Activated T-cell treated with anti-CD3 and anti-CD28 coated beads for 48 hours (primary cell): ENCODE measurements at regions not wholly inside any gene's neighbourhood (a gene's known extent, or its start where the extent isn't known, plus 50 kb on each side); places are given as distances from the start of the nearest gene placed in this dataset.

Experiments used
- DNase-seq: peaks from one replicate; pipeline ENCODE4 v3.0.0-alpha.2; 2020; ENCODE audit warnings: low read depth

DNA sequence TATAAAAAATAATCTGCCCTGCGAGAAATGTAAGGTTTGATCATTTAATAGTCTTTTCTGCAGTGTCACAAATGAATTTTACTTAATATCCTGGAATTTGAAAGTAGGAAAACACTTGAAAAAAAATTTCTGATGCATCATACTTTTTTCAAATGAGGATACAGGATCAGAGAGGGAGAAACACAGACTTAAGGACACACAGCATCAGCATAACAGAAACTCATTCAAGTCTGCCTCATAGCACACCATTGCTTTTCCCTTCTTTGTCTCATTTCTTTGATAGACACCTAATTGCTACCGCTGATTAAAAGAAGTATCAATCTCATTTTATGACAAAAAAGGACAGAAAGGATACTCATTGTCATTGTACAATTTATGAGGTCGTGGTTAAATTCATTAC is 319.0 kb downstream of the TMEM114 start:
- DNase-seq, result no peak

DNA sequence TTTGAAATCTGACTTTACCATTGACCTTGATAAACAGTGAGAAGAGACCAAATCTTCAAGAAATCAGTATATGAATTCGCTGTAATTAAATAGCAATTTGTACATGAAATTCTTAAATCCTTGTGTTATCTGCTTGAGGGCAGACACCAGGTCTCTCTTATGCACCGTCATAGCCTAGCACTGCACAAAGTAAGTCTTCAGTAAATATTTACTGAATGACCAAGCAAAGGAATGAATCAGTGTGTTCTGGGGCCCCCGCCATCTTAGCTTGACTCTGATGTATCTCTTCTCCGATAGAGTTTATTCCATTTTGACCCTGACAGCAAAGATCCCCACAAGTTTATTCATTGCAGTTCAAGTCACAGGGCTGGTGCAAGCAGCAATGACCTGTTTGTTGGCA is 328.0 kb downstream of the TMEM114 start:
- DNase-seq, result no peak

DNA sequence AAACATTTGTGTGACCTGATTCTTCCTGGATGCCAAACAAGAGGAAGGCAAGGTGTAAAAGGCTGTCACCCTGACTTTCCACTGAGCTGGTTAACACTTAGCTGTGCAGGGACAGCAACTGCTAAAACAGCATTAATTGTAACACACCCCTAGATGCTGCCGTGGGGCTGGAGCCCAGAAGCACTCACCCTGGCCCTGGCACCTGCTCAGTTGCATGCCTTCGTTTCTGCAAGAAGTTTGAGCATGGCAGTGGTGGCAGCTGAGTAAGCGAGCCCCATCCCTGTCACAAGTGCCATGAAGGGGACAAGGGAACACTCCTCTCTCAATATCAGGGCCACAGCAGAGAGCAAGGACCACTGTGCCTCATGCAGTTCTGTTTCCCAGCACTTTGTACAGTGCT is 330.2 kb downstream of the TMEM114 start:
- no peak for DNase-seq

DNA sequence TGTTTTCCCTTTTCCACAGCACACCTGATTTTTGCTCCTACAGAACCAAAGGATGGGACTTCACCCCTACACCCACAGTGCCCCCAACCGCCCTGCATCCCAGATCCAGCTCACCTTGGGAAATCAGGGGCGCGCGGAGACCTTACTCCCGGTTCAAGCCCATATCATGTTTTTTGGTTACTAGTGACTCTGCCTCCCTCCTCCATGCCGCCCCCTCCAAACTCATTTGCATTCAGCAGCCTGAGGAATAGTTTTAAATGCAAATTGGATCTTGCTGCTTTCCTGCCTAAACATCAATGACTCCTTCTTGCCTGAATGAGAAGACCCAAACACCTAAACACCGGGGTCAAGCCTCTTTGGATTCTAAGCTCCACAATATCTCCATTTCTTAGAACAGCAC is 331.8 kb downstream of the TMEM114 start:
- no peak for DNase-seq

DNA sequence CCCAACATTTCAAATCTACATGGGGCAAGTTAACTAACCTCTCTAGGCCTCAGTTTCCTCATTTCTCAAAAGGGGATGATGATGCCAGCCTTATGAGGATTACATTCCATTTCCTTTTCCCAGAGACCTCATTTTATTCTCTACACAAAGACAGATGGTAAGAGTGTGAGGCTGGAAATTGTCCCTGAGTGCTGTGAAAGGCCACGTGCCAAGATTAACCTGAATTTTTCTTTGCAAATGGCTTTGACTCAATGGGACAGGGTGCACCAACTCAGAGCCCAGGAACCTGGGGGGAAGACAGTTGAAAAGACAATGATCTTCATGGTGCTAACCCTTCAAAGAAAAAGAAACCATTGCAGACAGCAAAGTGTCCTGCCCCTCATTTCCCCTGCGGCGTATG is 332.8 kb downstream of the TMEM114 start:
- DNase-seq, result no peak

DNA sequence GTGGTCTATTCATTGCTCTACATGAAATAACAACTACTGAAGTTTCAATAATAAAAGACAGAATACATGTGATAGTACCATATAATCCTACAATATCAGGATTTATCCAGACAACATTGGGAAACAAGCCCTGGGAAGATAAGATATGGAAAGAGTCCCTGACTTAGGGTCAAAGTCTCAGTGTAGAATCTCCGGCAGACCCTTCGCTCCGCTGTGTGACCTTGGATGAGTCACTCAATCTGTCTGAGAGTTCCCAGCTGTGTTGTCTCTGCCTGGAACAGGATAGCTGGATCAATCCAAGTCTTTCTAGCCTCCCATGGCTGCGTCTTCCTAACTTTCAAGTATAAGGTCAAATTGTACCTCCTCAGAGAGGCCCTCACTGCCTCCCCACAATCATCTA is 335.9 kb downstream of the TMEM114 start:
- DNase-seq, result no peak

DNA sequence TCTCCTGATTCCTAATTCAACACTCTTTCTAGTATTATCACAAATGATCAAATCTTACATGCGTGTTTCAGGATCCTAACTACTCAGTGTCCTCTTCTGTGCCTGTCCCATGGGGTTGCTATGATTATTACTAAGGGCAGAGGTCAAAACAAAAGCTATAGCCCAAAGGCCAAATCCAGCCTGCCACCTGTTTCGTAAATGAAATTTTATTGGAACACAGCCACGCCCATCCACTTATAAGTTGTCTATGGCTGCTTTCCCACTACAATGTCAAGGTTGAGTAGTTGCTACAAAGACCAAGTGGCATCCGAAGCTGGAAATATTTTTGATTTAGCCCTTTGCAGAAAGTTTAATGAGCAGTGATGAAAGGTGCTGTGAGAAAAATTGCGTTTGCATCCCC is 336.6 kb downstream of the TMEM114 start:
- no peak for DNase-seq

DNA sequence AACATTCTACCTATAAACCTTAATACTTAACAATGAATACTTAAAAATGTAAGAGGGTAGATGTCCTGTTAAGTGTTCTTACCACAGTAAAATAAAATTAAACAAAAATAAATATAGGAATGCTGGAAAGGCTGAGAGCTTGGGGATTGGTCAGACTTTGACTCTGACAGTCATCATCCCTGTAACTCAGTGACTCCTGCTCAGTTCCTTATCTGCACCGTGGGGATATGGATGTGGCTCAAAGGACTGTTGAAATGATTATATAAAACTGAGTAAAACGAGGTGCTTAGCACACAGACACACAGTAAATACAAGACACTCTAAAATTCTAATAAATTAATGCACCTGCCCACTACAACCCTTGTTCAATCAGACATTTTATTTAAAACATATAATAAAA is 338.6 kb downstream of the TMEM114 start:
- DNase-seq, result no peak

DNA sequence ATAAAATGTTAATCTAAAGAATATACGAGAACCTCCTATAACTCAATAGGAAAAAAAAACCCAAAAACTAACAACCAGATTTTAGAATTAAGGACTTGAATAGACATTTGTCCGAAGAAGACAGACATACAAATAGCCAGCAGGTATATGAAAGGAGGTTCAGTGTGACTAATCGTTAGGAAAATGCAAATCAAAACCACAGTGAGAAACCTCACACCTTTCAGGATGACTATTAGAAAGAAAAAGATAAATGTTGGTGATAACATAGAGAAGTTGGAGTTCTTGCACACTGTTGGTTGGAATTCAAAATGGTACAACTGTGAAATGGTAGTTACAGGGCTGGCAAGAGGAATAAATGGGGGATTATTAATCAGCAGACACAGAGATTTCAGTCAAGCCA is 339.0 kb downstream of the TMEM114 start:
- DNase-seq, result no peak

DNA sequence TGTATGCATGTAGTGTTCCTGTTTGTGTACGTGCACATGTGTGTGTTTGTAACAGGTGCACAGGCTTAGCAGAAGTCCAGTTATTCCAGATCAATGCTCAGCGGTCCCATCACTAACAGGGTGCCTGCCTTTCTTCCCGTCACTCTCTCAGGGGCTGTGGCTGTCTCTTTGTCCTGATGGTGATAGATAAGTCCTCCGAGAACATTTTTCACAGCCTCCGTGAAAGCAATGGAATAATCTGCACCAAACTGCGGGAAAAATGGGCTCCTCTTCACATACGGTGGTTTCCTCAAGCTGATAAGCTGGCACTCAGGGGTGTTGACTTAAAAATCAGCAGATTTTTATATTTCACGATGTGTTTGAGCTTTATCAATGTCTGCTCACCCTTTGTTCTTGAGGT is 342.3 kb downstream of the TMEM114 start:
- no peak for DNase-seq

DNA sequence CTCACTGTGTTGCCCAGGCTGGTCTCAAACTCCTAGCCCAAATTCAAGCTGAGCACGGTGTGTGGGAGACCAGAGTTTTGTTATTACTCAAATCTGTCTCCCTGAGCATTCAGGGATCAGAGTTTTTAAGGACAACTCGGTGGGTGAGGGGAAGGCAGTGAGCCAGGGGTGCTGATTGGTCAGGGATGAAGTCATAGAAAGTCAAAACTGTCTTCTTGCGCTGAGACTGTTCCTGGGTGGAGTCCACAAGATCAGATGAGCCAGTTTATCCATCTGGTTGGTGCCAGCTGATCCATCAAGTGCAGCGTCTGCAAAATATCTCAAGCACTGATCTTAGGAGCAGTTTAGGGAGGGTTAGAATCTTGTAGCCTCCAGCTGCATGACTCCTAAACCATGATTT is 346.3 kb downstream of the TMEM114 start:
- DNase-seq, result no peak

DNA sequence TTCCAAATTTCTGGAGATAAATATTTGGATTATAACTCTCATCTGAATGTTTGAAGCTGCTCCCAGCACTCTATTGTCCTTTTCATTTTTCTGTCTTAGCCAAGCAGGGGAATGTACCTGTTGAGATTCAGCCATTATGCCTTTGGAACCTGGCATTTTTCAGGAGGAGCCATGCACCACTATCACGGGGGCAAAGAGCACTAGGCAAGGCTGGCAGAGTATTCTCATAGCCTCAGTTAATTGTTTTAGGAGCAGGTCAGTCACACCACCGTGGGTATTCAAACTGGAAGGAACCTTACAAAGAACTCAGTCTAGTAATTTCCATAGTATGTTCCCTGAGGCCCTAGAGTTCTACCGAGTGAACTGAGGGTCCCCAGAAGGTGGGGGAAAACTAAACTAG is 348.9 kb downstream of the TMEM114 start:
- DNase-seq, result no peak

DNA sequence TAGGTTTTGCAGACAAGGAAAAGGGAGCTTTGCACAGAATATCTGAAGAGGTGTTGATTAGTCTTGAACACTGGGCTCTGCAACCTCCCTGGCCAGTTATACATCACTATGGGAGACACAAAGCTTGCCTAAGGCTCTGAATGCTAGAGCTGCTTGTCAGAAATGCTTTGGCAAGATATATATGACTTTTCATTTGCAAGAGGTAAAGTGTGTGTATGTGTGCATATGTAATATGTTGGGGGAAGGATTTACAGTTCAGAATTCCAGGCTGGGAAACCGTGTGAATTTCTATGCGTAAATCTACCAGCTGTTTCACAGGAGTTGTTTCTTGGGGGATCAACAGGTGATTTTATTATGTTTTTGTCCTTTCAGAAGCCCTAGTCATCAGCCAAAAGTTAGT is 350.9 kb downstream of the TMEM114 start:
- DNase-seq, result no peak

DNA sequence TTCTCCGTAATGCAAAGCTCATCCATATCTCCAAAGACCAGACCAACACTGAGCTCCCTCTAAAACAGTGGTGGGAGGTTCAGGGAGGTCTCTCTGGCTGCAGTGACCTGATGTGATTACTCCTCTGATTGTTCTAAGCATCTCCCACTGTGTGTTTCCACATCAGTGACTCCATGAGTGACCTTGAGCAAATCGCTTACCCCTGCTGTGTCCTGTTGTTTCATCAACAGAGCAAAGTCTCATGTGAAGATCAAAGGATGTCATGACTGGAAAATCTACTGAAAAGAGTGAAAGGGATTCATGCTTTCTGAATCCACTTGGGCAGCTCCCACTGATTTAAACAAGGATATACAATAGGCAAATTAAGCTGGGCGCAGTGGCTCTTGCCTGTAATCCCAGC is 352.9 kb downstream of the TMEM114 start:
- no peak for DNase-seq

DNA sequence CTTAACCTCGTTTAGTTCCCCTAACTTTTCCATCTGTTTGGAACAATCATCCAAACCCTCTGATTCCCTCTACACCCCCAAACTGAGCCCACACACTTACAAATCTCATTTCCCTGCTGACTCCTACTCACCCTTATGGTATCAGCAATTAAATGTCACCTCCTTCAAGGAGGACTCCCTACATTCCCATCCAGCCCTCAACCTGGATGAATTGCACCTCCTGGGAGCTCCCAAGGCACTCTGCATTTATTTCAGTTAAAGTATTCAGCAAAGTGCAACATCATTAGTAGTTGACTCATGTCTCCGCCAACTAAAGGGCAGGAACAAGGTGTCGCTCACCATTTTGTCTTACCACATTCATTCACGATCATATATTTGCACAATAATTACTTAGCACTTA is 353.5 kb downstream of the TMEM114 start:
- DNase-seq, result no peak

DNA sequence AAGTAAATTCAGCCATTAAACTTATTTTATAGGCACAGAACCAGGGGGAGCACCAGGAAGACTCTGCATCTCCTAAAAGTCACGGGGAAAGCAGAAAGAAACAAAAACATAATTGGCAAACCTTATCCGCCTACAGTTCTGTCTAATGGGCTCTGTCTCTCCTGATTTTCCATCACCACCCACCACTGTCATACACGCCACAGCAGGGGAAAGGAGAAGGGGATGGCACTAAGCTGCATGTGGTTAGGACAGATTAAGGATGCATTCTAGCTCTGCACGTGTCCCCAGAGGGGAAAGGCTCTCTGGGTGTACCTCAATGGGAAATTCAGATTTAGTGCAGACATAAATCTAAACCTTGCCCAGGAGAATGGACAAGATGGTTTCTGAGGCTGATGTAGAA is 359.8 kb downstream of the TMEM114 start:
- no peak for DNase-seq

DNA sequence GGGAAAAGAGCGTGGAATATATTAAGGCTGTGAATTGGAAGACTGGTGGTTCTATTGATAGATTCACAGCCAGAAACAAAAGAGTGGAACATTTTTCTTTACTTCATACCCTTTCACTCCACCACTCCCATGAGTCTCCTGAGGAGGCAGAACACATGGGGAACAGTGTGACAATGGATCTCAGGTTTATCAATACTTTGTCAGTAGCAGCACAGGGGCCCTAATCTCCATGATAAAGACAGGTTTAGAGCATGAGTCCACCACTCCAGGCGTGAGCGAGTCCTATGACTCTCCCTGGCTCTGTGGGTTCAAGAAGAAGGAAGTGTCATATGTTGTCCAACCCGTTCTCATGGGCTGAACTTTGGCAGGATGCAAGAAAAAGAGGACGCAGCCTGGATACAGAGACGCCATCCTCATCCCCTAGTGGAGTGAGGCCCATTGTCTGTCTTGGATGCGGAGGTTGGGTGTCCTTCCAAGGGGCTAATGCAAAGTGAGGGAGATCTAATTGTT is 361.2 kb downstream of the TMEM114 start:
- DNase-seq, result no peak

DNA sequence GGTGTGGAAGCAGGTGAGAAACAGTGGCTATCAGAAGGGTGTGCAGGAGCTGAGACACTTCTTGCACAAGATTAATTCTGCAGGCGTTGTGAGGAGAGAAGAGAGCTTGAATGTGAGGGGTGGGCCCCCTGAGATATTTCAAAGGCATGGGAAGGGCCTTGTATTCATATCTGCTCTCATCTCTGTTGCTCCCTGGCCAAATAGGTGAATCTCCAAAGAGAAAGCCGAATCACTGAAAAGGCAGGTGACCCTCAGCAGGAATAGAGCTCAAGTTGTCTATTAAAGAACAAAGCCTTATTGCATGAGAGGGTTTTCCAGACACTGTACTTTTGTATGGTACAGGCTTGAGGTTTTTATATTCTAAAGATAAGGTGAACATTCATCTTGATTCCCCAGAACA is 373.1 kb downstream of the TMEM114 start:
- no peak for DNase-seq

DNA sequence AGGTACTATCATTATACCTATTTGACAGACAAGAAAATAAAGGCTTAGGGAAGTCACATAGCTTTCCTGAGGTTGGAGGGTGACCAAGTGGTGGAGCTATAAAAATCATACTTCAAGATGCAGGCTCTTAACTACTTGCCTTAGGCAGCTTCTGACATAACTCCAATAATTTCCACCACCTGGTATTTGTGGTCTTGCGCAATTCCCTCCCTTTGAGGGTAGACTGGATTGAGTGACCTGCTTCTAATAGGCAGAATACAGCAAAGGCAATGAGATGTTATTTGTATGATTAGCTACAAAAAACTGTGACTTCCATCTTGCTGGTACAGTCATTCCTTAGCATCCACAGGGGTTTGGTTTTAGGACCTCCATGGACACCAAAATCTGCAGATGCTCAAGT is 385.5 kb downstream of the TMEM114 start:
- DNase-seq, result no peak

DNA sequence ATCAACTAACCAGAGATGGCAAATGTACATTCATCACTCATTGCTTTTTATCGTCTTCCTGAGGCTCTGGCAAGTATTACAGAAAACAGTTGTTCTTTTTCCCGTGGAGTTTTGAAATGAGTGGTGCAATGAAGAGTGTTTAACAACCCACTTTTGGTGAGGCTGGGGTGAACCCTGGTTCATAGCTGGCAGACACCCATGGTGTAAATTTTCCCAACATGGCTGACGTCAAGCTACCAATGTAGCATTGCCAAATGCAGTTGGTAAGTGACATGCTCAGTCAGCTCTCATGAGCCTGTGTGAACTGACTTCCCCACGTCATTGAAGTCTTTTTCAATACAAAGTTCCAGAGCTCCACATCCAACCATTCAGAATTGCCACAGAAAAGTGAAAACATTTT is 386.2 kb downstream of the TMEM114 start:
- DNase-seq, result no peak

DNA sequence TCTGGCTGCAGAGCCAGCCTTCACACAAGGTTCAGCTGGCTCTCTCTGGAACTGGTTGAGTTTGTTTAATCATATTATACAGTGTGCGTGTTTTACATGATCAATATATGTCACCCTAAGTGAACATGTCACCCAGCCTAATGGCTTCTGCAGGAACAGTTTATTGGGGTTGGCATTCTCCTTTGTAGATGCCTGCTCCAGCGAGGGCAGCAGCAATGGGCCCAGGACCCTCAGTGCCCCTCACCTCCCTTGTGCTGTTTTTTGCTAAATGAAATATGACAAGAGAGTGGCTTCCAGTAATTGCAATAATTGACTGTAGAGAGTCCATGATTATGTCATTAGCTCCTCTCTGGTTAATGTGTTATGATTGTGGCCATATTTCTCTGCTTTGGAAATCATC is 387.2 kb downstream of the TMEM114 start:
- DNase-seq, result no peak

DNA sequence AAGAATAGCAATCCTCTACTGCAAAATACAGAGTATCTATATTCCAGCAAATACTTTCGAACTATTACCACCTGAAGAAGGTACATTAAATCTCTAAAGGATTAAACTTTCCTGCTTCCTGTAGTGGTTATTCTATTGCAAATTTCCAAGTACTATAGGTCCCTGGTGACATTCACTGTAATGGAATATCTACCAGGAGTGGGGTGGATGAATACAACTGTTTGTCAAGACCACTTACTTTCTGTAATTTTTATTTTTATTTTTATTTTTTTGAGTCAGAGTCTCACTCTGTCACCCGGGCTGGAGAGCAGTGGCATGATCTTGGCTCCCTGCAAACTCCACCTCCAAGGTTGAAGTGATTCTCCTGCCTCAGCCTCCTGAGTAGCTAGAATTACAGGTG is 389.5 kb downstream of the TMEM114 start:
- DNase-seq, result no peak

DNA sequence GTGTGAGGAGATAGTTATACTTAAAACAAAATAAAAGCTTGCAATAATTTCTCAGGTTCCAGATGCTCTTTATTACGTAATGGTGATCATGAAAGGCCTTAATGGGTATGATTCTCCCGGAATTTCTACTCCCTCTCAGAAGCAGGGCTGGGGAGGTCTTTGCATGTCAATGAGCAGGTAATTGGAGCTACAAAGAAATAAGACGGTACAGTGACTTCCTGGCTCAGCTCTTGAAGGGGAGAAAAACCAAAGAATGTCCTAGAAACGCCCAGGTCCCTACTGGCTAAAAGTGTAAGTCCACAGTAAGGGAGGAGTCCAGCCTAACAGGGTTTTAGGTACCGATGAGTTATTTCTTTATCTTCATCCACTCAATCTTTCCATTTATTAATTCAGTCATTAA is 390.9 kb downstream of the TMEM114 start:
- DNase-seq, result no peak

DNA sequence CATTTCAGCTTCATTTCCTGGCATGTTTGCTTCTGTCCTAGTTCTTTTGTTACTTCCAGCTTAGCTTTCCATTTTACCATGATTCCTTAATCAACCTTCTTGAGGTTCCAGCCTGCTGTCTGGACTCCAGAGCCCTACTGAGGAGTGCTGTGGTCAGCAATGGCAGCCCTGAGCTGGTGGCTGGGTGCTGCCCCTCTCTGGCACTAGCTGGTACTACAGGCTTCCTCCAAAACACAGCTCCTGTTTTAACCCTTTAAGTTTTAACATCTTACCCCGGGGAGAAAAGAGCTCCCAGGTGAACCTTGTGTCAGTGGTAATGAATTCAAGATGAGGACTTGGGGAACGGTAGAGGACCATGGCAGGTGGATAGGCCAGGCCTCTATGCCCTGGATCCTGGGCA is 395.5 kb downstream of the TMEM114 start:
- no peak for DNase-seq

DNA sequence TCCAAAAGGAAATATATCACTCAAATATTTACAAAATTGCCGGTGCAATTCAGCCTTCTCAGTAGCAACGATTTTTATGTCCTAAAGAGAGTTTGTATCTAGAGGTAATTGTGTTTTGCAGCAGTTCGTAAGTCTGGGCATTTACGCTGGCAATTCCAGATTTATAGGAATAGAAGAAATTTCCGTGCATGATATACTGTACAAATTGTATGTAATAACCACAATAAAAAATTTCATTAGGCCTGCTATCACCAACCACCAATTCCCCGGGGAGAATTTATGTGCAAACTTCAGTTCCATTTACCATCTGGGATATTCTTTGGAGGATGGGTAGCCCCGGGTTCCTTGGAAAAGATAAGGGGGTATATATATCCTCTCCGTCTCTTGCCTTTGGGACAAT is 401.5 kb downstream of the TMEM114 start:
- DNase-seq, result no peak
